COLO829 (cell line): ENCODE measurements at regions not wholly inside any gene's neighbourhood (a gene's known extent, or its start where the extent isn't known, plus 50 kb on each side); places are given as distances from the start of the nearest gene placed in this dataset.

ENCODE experiments used
- DNase-seq: peaks from one replicate; pipeline ENCODE4 v3.0.0; 2012; ENCODE audit warnings: low spot score

DNA sequence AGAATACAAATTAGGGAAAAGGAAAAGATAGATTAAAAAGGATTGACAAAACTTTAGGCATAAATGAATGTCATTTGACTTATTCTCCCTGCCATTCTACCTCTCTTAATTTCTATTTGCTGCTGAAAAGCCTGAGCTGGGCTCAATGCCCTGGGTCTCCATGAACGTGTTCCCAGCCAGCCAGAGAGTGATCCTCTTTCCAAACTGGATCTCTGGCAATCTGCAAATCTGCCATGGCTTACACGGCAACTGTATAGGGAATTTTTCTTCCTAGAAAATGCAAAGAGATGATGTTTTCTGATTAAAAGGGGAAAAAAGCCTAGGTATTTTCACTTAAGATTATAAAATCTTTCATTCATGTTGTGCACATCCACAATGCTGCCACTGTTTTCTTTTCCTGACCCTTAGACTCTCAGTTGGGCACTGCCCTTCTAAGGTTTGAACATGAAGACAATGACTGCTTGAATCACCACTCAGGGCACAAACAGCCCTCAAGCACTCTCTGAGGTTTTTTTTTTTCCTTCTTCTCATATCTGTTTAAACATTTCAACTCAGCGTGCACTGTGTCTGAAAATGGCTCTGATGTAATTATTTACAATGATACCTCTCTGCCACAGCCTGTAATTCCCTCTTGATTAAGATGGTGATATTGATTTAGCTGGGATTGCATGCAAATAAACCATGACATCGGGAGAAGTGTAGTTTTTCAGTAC, 60.3 kb downstream of the DACT1 start:
- DNase-seq = peak; percentile 75

DNA sequence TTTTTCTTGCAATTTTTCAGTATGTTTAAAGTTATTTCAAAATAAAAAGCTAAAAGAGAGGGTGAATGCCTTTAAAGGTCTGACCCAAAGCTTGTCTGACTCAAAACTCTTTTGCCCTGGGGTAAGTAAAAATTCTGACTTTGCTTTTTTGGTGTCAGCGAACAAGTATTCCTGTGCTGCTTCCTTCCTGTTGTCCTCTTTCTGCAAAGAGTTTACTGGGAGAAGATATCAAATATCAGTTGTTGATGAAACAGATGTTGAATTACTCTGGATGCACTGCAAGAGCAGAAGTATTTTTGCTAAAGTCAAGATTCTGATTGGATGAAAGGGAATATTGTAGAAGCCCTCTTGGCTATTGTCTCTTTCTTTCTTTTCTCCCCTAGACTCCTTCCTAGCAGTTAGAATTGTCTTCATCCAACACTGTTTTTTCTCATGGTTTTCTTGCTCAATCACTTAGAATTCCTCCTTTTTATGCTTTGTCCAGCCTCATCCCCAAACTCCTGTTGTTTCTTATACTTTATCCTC, 62.0 kb downstream of the DACT1 start:
- DNase-seq = no peak

DNA sequence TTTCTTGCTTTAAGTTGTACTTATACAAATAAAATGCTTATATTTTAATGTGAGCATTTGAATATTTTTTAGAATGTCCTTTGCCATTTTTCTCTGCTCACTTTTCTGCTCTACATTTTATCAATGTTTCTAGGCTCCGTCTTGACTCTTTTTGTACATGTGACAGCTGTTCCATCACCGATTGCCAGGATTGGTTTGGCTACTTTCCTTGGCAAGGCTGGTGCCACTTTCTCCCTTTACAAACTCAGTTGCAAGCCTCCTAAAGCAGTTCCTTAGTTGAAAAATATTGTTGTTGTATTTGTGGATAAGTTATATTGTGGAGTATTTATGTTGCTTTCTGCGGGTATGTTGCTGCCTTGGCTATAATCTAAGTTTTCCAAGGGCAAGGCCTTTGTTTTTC, 63.4 kb downstream of the DACT1 start:
- DNase-seq = no peak

DNA sequence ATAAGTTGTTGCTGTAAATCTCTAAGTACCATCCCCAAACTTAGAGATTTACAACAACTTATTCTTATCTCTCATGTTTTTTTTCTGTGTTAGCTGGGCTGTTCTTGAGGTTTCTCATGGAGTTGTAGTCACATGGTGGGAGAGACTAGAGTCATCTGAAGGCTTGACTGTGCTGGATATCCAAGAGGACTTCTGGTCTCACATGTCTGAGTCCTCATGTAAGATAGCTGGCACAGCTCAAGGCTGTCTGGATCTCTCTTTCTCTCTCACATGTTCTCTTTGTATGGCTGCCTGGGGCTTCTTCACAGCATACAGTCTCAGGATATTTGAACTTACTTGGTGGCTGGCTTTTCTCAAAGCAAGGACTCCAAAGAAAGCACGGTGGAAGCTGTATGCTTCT, 63.8 kb downstream of the DACT1 start:
- no peak for DNase-seq

DNA sequence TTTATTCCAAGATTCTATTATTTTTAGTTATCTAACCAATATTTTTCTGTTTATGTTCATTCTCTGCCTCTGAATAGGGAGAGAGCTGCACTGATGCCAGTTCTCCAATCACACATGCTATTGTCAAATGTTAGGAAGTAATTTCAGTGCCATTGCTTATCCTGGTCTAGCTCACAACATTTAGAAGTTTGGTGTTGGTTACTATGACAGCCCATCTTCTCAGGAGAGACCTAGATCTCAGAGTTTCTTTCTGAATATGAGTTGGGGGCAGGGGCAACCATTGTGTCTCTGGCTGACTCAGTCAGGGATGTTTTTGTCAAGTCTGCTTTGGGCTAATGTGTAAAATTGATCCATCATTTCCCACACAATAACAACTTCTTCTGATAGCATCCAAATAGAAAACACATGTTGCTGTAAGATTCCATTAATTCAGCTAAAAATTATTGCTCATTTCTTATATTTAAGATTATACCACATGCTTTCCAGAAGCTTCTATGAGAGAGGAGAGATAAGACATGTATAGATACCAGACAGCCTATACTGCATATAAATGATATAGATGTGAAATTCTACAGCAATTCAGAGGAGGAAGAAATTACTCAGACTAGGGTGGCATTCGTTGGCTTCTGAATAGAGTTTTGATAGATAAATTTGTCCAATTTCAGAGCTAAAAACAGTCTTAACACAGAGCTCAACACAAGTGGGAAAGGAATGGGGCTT, 64.8 kb downstream of the DACT1 start:
- no peak for DNase-seq

DNA sequence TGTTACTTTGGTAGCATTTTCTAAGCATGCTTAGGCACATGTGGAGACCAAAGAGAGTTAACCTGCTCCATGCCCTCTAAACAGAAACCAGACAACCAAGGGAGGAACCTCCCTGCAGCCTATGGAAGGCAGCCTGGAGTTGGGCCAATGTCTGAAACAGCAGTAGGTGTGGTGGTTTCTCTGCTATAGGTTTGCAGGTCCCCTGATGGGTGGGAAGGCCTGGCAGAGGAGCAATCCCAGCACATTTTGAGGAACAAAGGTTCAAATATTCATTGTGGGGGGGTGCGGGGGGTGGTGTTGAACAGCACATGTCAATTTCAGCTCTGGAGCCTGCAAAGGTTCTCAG, 65.4 kb downstream of the DACT1 start:
- no peak for DNase-seq

DNA sequence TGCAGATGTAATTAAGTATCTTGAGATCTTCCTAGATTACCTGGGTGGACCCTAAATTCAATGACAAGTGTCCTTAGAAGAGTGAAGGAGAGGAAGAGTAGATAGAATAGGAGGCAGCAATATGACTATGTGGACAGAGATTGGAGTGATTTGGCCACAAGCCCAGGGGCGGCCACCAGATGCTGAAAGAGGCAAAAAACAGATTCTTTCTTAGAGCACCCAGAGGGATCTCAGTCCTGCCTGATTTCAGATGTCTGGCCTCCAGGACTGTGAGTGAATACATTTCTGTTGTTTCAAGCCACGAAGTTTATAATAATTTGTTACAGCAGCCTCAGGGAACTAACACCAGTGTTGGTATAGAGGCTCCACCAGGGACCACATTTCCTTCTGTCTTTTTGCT, 67.3 kb downstream of the DACT1 start:
- DNase-seq = no peak

DNA sequence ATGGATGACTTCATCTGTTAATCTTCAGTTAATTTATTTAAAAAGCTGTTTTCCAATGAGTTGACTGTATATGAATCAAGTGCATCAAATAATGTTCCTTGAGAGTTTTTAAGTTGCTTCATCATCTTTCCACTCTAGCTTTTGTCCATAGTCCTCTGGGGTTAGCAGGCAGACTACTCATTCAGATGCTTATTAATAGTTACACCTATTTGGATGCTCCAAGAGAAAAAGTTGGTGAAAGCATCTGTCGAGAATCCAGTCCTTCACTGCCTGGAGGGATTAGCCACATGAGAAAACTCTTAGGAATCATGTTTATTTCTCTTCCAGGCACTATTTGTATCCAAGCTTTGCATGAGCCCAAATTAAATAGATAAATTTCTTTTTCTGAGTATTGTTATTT, 70.2 kb downstream of the DACT1 start:
- DNase-seq = no peak

DNA sequence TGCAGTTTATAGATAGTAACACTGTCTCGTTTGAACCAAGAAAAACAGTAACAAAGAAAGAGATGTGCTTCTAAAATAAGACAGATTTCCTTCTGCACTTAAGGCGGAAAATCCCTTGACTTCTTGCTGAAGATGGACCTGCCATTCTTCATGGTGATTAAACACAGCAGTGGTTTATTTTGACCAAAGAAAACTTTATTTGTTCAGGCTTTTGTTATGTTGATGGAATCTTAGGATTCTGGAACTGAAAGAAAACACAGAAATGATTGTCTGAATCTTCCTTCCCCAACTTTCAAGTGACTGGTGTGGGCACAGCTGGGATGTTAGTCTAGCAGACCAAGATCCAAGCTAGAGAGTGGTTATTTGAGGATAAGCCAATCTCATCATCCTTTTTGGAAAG, 72.2 kb downstream of the DACT1 start:
- DNase-seq = no peak

DNA sequence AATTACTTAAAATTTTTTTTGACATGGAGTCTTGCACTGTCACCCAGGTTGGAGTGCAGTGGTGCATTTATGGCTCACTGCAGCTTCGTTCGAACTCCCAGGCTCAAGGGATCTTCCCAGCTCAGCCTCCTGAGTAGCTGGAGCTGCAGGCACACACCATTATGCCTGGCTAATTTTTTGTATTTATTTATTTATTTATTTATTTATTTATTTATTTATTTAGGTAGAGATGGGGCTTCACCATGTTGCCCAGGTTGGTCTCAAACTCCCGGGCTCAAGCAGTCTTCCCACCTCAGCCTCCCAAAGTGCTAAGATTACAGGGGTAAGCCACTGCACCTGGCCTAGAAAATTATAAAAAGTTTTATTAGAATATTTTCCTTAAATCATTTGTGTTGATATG, 73.6 kb downstream of the DACT1 start:
- no peak for DNase-seq

DNA sequence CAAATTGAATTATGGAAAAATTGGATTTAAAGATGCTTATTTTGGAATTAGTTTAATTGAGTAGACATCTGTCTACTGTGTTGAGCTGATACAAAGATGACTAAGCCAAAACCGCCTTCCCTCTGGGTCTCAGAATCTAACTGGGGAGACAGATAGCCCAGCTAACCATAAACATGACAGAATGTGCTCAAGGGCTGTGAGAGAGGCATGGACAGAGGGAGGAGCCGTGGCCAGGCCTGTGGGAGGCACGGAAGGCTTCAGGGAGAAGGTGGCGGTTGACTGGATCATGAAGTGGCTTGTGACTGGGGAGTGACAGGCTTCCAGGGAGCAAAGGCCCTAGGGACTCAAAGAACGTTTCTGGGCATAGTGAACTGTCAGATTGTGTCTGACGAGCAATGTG, 74.6 kb downstream of the DACT1 start:
- no peak for DNase-seq

DNA sequence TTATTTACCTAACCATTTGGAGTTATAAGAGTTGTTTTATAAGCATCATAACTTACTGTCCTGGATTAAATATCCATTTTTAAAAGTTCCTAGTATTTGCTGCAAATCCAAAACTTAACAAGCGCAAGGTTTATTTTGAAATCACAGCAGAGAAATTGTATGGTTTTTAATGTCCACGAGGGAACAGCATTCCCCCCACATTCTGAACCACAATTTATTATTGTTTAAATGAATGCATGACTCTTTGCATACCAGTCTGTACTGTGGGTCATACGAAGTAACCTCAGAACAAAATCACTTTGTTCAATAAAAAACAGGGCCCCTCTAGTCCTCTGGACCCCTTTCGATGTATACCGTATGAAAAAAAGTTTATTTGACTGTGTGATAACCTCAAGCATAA, 75.9 kb downstream of the DACT1 start:
- no peak for DNase-seq

DNA sequence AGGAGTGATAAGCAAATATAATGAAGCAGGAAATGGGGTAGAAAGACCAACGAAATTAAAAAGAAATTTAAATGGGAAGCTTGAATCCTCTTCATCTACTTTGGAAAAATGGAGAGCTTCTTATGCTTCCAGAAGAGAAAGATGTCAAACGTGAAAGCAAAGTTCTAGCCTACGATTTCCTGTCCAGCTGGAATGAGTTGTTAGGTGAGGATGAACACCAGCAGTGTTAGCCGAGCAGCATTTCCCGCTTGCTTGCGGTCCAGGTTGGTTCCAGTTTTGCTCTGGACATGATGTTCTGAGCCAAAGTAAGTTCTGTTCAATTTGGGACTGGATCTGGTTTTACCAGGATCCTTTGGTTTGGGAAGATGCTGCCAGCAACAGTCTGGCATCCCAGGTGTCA, 78.9 kb downstream of the DACT1 start:
- DNase-seq = no peak

DNA sequence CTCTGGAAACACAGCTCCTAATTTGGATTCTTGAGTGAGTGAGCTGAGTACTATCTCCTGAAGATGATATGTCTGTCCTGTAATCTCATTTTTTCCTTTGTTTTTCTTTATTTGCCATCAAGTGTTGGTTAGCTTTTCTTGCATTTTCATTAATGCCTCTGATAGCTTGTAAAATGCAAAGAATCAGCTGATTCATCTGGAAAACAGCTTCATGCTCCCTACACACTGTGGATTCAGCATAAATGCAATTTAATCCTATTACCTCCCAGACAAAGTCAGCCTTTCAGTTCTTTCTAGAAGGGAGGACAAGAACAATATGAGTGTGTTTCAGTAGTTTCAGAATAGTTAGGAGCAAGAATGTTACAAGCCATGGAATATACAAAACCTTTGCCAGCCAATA, 79.4 kb downstream of the DACT1 start:
- DNase-seq = peak; percentile 82

DNA sequence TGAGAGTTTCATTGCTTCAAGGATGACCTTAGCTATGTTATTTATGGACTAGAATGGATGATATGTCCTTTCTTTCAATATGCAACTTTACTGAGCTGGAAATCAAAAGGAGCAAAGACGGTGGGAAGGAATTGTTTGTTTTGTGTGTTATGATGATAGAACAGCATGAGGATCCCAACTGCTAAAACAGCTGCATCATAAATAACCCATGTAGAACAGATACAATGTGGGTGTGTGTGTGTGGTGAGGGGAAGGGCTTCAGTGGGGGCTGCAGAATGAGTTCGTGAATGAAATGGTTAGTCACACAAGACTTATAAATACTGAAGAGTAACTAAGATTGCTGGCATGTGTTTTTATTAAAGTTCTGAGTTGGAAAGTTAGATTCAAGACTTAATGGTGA, 80.1 kb downstream of the DACT1 start:
- no peak for DNase-seq

DNA sequence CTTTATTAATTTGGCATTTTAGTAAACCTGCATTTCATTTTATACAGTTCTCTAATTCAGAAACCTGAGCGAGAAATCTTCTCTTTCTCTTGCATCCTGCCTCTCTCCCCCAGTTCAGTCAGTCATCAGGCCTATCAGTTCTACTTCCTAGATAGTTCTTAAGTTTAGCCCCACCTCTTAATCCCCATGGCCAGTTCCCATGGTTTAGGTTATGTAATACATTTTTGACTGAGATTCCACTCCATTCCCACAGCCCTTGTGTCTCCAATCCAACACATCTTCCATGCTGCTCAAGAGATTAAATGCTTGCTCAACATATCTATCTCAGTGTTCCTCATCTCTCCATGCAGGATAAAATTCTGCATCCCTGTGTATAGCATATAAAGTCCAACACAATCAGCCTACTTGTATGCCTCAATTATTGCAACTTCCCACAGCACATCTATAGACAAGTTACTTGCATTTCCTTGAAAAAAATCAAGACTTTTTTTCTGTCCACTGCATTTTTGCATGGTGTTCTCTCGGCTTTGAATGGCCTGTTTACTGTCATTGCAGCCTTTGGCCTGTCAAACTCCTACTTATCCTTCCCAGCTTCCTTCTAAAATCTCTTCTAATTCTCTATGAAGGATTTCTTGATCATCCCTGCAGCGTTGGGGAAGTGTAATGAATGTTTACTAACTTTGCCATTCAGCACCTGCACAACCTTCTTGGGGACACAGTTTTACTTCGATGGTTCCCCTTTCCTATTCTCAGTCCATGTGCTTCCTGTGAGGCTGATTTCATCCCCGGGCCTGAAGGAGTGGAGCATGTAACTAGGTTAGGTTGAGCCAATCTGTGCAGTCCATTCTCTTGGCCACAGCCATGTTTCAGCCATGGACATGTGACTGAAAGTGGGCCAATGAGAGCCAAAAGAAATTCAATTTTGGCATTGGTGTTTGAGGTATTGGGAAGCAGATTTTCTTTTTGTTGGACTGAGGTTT, 80.8 kb downstream of the DACT1 start:
- DNase-seq = no peak

DNA sequence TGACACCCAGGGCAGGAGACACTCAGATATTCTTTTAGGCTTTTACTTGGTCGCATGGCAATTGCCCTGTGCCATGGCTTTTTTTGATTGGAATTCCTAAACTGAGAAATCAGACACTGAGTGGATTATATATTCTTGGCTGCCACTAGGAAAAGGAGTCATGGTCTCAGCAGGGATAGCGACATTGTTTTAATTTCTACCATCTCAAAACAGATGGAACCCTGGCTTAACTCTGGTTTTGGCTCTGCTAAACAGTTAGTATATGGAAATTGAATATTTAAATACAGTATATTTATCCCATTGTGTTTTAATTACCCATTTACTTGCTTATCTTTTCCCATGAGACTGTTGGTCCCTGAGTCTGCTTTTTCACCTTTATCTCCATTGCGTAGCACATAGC, 84.0 kb downstream of the DACT1 start:
- DNase-seq = no peak

DNA sequence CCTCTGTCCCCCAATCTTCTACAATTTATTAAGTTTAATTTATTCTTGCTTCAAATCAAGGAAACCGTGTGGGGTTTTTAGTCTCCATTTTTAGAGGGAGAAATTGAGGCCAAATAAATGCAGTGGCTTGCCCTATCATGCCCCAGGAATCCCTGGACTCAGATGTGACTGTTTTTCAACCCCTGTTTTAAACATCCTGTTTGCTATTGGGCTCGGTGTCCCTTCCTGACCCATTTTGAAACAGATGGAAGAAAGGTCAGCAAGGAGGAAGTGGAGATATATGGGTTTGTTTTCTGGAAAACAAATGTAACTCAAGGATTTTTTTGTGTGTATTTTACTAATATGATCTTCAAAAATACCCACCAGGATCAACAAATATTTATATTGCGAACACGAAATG, 84.7 kb downstream of the DACT1 start:
- DNase-seq = no peak

DNA sequence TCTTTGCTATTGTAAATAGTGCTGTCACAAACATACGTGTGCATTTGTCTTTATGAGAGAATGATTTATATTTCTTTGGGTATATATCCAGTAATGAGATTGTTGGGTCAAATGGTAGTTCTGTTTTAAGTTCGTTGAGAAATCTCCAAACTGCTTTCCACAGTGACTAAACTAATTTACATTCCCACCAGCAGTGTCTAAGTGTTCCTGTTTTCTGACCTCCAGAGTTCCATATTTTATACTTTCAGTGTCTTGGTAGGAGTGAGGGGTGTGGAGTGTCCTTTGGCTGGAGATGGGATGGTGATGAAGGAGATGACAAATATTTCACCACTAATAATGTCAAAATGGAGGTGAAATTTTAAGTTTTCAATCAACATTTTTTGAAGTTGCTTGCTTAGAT, 86.4 kb downstream of the DACT1 start:
- DNase-seq = no peak

DNA sequence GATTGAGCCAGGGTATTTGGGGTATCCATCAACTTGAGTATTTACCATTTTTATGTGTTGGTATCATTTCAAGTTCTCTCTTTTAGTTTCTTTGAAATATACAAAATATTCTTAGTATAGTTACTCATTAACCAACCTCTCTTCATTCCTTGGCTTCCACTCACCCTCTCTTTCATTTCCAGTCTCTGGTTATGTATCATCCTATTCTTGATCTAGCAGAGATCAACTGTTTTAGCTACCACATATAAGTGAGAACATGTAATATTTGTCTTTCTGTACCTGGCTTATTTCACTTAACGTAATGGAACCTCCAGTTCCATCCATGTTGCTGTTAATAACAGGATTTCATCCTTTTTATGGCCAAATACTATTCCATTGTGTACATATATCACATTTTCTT, 86.9 kb downstream of the DACT1 start:
- DNase-seq = no peak

DNA sequence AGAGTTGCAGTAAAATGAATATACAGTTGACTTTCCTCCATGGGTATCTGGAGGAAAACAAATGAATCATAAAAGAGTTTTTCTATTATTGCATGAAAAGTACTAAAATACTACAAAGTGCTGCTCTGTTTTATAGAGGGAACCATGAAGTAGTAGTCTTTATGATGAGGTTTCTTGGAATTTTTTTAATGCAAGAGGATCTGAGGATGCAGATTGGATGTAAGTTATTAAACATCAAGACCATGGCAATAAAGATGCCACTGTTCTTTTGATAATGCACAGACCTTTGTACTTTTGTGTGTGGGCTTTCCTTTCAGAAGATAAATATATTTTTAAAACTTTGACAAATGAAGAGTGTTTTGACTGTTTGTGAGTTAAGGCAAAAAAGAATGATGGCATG, 87.5 kb downstream of the DACT1 start:
- DNase-seq = peak; percentile 66

DNA sequence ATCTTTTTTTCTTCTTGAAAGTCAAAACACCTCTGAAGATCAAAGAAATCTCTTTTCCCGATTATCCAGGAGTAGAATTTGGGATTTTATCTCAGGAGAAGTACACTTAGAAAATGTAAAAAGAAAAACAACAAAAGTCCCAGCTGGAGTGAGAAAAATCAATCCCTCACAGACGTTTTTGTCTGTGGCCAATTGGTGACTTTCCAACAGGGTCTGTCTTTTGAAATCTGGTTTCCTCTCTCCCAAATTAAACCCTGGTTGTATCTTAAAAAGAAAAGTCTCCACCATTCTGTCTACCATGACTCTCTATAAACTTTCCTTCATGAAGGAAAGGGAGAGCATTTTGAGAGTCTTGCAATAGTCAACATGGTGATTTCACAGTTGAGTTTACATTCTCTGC, 88.1 kb downstream of the DACT1 start:
- DNase-seq = no peak
